Non-pigmented ciliary epithelial cell (primary cell): ENCODE measurements at regions not wholly inside any gene's neighbourhood (a gene's known extent, or its start where the extent isn't known, plus 50 kb on each side); places are given as distances from the start of the nearest gene placed in this dataset.

Experiments used
- DNase-seq: peaks from one replicate; pipeline ENCODE4 v3.0.0-alpha.2; 2010; ENCODE audit warnings: low read depth

- no peak for DNase-seq
These were observed 78.4 kb upstream of the WNT4 start for GRCh38 chr1:22221233-22221780.

- DNase-seq, result no peak
These were observed 79.8 kb upstream of the WNT4 start for GRCh38 chr1:22222723-22223122.

- no peak for DNase-seq
These were observed 80.3 kb upstream of the WNT4 start for GRCh38 chr1:22223176-22223575.

- no peak for DNase-seq
These were observed 81.2 kb upstream of the WNT4 start for GRCh38 chr1:22224091-22224490.

GRCh38 chr1:22224631-22225030 lies 81.7 kb upstream of the WNT4 start:
- no peak for DNase-seq

GRCh38 chr1:22225858-22226589 lies 83.1 kb upstream of the WNT4 start:
- no peak for DNase-seq

GRCh38 chr1:22228074-22228473 lies 85.2 kb upstream of the WNT4 start:
- no peak for DNase-seq

GRCh38 chr1:22228505-22228911 lies 85.6 kb upstream of the WNT4 start:
- DNase-seq, result no peak

GRCh38 chr1:22229379-22229778 lies 86.5 kb upstream of the WNT4 start:
- DNase-seq, result peak; percentile 2

- DNase-seq, result no peak
These were observed 88.2 kb upstream of the WNT4 start for GRCh38 chr1:22231068-22231593.

- no peak for DNase-seq
These were observed 89.2 kb upstream of the WNT4 start for GRCh38 chr1:22231995-22232690.

GRCh38 chr1:22233222-22233621 lies 90.3 kb upstream of the WNT4 start:
- DNase-seq, result no peak

GRCh38 chr1:22234476-22235030 lies 91.7 kb upstream of the WNT4 start:
- no peak for DNase-seq

GRCh38 chr1:22236166-22236565 lies 93.3 kb upstream of the WNT4 start:
- no peak for DNase-seq

- DNase-seq, result no peak
These were observed 94.0 kb upstream of the WNT4 start for GRCh38 chr1:22236900-22237299.

GRCh38 chr1:22237433-22238093 lies 94.7 kb upstream of the WNT4 start:
- no peak for DNase-seq

GRCh38 chr1:22238356-22239224 lies 95.7 kb upstream of the WNT4 start:
- no peak for DNase-seq

GRCh38 chr1:22239378-22239777 lies 96.5 kb upstream of the WNT4 start:
- no peak for DNase-seq

GRCh38 chr1:22241250-22241649 lies 98.4 kb upstream of the WNT4 start:
- no peak for DNase-seq

GRCh38 chr1:22241811-22242210 lies 98.9 kb upstream of the WNT4 start:
- DNase-seq, result no peak

- DNase-seq, result no peak
These were observed 102.3 kb upstream of the WNT4 start for GRCh38 chr1:22245100-22245650.
